Sigmoid colon (tissue), 6 donors: ENCODE measurements at regions not wholly inside any gene's neighbourhood (a gene's known extent, or its start where the extent isn't known, plus 50 kb on each side); places are given as distances from the start of the nearest gene placed in this dataset.
A peak's percentile ranks its signal among the peaks of the same experiment; 100 is the strongest.

Source experiments
- DNase-seq: peaks from one replicate; pipeline ENCODE4 v3.0.0-alpha.2; 2019
- H3K27ac ChIP-seq, 4 donors: fragments of 200-600 bp; sonication (generic); one replicate each; pipeline ENCODE4 v1.5.1; 2016 to 2019; ENCODE audit warnings: mild to moderate bottlenecking in 1 of 4
- H3K27me3 ChIP-seq, 3 donors: fragments of 200-600 bp; sonication (generic); one replicate each; pipeline ENCODE4 v1.5.1; 2019; ENCODE audit warnings: mild to moderate bottlenecking in 1 of 3
- H3K36me3 ChIP-seq, 4 donors: fragments of 200-600 bp; sonication (generic); one replicate each; pipeline ENCODE4 v1.5.1; 2016 to 2019
- H3K4me1 ChIP-seq, 4 donors: fragments of 200-600 bp; sonication (generic); one replicate each; pipeline ENCODE4 v1.5.1; 2017 to 2019
- H3K4me3 ChIP-seq, 4 donors: fragments of 200-600 bp; sonication (generic); one replicate each; pipeline ENCODE4 v1.5.1; 2017 to 2019; ENCODE audit warnings: mild to moderate bottlenecking in 2 of 4, moderate library complexity in 1 of 4
- H3K9me3 ChIP-seq, 4 donors: fragments of 200-600 bp in 3 of 4; sonication (generic) in 3 of 4; one replicate each; pipeline versions ENCODE4 v1.5.1 to v1.6.1; 2013 to 2019
- CTCF ChIP-seq, 4 experiments: fragments of 450-650 bp in 3 of 4; fragments of 200-600 bp in 1 of 4; IDR thresholded peaks; one replicate each; pipeline ENCODE4 v1.5.1; 2016 to 2019; ENCODE audit warnings: antibody characterized with exemption in 4 of 4, mild to moderate bottlenecking in 3 of 4, moderate library complexity in 2 of 4
- EP300 ChIP-seq, 4 donors: sonication (generic); formaldehyde crosslinking; IDR thresholded peaks; one replicate each; pipeline ENCODE4 v1.6.1; 2017; ENCODE audit warnings: antibody characterized with exemption in 4 of 4
- POLR2A ChIP-seq, 2 donors: fragments of 450-650 bp; IDR thresholded peaks; one replicate each; pipeline ENCODE4 v1.6.1; 2016; ENCODE audit warnings: antibody characterized with exemption in 2 of 2, mild to moderate bottlenecking in 2 of 2, moderate library complexity in 2 of 2
- POLR2AphosphoS5 ChIP-seq, 4 donors: sonication (generic); formaldehyde crosslinking; IDR thresholded peaks; one replicate each; pipeline ENCODE4 v1.6.1; 2017; ENCODE audit warnings: antibody characterized with exemption in 4 of 4
- WGBS, 2 donors: extraction: QIAGEN DNeasy Blood & Tissue Kit; methylation state at CpG; one replicate each; pipeline ENCODE4 v1.1.7; 2013; 5-methylcytosine and 5-hydroxymethylcytosine counted together
- intact Hi-C: fragments of 100-400 bp; cut with DNase I; formaldehyde crosslinking; loops from one replicate; pipeline ENCODE4 v1.15.1; 2023
- donor health status: healthy with polysubstance abuse.
- donor health status: healthy.

- 75 to 79% methylated on average over 10 of the region's 10 CpGs for WGBS, 2 donors
- no peaks in the 10 kb centered on the region for H3K27me3 ChIP-seq
- H3K4me1 ChIP-seq: peaks cover 0 to 98% (median 89%) of the 10 kb centered on the region in 4 donors
- peak overlapping the region in 3 of 4 donors; percentile 79 to 93 (median 82) for H3K27ac ChIP-seq
- TF ChIP-seq POLR2A (IDR thresholded peaks at IDR 0.05) (no peak), CTCF (IDR thresholded peaks at IDR 0.05) (no peak), EP300 (IDR thresholded peaks at IDR 0.05) (no peak), POLR2AphosphoS5 (IDR thresholded peaks at IDR 0.05) (no peak)
- H3K4me3 ChIP-seq: no peak overlapping the region
- intact Hi-C loops: no loop called here
- DNase-seq: no peak
- no peaks in the 10 kb centered on the region for H3K9me3 ChIP-seq
- H3K36me3 ChIP-seq: no peaks in the 10 kb centered on the region
Measured at GRCh38 chr16:85374571-85374872, 238.6 kb upstream of the GSE1 start.

GRCh38 chr16:85375282-85375681 is 237.8 kb upstream of the GSE1 start:
- H3K27ac ChIP-seq: peak overlapping the region; percentile 69 to 93 (median 80)
- H3K4me1 ChIP-seq: peaks cover 0 to 98% (median 87%) of the 10 kb centered on the region in 4 donors
- no peak overlapping the region for H3K4me3 ChIP-seq
- no peaks in the 10 kb centered on the region for H3K9me3 ChIP-seq
- H3K36me3 ChIP-seq: no peaks in the 10 kb centered on the region
- TF ChIP-seq POLR2A (IDR thresholded peaks at IDR 0.05) (no peak), POLR2AphosphoS5 (IDR thresholded peaks at IDR 0.05) (no peak), CTCF (IDR thresholded peaks at IDR 0.05) (no peak), EP300 (IDR thresholded peaks at IDR 0.05) (no peak)
- intact Hi-C loops: no loop called here
- H3K27me3 ChIP-seq: no peaks in the 10 kb centered on the region
- DNase-seq: no peak
- 93 to 94% methylated on average over 8 of the region's 8 CpGs for WGBS, 2 donors

DNA sequence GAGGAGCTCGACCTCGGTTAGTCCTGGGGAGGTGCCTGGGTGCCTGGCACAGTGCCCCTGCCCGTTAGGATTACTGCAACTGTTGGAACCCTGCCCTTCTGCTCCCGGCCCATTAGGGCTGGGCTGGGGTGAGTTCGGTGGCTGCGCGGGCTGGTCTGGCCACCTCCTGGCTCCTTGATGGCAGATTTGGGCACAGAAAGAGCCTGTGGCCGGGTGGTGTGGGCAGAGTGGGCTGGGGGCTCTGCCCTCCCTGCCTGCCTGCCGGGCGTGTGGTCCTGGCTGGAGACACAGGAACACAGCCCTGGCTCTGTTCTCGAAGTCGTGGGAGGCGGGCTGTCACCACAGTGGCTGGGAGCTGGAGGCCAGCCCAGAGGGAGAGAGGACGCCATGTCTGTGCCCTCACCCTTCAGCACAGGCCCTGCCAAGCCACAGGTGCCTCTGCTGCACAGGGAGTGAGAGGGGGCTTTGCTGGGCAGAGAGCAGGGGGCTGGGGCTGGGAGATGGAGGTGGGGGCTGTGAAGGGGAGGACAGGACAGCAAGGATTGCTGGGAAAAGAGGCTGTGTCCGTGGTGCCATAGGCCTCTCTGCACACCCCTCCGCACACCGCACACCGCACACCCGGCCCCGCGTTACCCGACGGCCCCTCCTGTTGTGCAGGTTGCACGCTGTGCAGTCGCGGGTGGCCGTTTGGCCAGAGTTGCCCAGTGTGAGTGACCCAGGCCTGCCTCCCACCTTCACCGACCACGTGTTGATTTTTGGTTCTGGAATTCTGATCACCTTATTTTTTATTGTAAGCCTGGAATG is 236.6 kb upstream of the GSE1 start:
- WGBS, 2 donors: 55 to 77% methylated on average over 29 of the region's 29 CpGs
- peak overlapping the region; percentile 69 to 93 (median 80) for H3K27ac ChIP-seq
- no peaks in the 10 kb centered on the region for H3K36me3 ChIP-seq
- no peak overlapping the region for H3K4me3 ChIP-seq
- H3K4me1 ChIP-seq: peaks cover 0 to 98% (median 86%) of the 10 kb centered on the region in 4 donors
- DNase-seq: peak; percentile 87
- H3K9me3 ChIP-seq: no peaks in the 10 kb centered on the region
- intact Hi-C loops: no loop called here
- no peak for TF ChIP-seq CTCF (IDR thresholded peaks at IDR 0.05)
- TF ChIP-seq POLR2AphosphoS5 (IDR thresholded peaks at IDR 0.05): no peak
- TF ChIP-seq POLR2A (IDR thresholded peaks at IDR 0.05): no peak
- TF ChIP-seq EP300 (IDR thresholded peaks at IDR 0.05): no peak
- H3K27me3 ChIP-seq: no peaks in the 10 kb centered on the region

DNA sequence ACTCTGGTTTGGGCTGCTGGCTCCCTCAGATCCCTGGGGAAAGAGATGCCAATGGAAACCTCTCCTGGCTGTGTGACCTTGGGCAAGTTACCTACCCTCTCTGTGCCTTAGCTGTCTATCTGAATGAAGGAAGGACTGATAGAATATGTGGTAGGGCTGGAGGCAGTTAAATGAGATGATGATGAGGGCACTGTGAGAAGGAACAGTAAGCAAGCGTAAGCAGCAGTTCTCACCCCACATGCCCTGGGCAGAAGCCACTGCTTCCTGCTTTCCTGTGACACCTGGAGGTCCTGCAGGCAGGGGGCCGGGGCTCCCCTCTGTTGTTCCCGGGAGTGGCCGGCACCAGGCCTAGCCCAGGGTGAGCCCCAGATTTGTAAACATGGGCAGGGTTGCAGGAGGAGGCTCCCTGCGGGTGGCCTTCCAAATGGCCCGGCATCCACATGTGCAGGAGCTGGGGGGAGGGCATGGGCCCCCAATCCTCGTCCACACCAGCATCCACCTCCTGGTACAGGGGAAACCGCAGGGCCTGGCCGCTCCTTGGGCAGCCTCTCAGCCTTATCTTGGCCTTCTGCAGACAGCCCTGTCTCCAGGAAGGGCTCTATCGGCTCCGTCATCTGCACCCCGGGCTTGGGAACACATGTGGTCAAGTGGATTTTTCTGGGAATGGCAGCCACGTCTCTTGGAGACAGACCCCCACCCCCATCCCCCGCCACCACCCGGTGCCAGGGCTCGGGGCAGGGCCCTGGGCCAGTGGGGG is 235.6 kb upstream of the GSE1 start:
- no peak for TF ChIP-seq CTCF (IDR thresholded peaks at IDR 0.05)
- no peak for TF ChIP-seq POLR2AphosphoS5 (IDR thresholded peaks at IDR 0.05)
- no peak for TF ChIP-seq EP300 (IDR thresholded peaks at IDR 0.05)
- TF ChIP-seq POLR2A (IDR thresholded peaks at IDR 0.05): no peak
- H3K9me3 ChIP-seq: no peaks in the 10 kb centered on the region
- intact Hi-C loops: no loop called here
- no peak overlapping the region for H3K4me3 ChIP-seq
- no peak for DNase-seq
- peaks cover 0 to 98% (median 87%) of the 10 kb centered on the region in 4 donors for H3K4me1 ChIP-seq
- peak overlapping the region in 3 of 4 donors; percentile 79 to 93 (median 82) for H3K27ac ChIP-seq
- WGBS, 2 donors: 28 to 33% methylated on average over 16 of the region's 16 CpGs
- H3K36me3 ChIP-seq: no peaks in the 10 kb centered on the region
- no peaks in the 10 kb centered on the region for H3K27me3 ChIP-seq
